CD4-positive, alpha-beta T cell (primary cell): ENCODE measurements at regions not wholly inside any gene's neighbourhood (a gene's known extent, or its start where the extent isn't known, plus 50 kb on each side); places are given as distances from the start of the nearest gene placed in this dataset.

Experiments
- ATAC-seq: fragments of 200-7000 bp; cut with Tn5 transposase; one replicate; pipeline ENCODE4 v1.10.0; 2022; ENCODE audit warnings: mild to moderate bottlenecking; ENCODE audit not compliant: poor library complexity
- CTCF ChIA-PET: fragments of 350-600 bp; sonication (Branson Sonifier 250); formaldehyde crosslinking; loops from one replicate; lab custom pipeline; 2021; ENCODE audit warnings: antibody characterized with exemption, inconsistent platforms; lab: Charles Lee
- POLR2A ChIA-PET: fragments of 350-600 bp; sonication (Branson Sonifier 250); formaldehyde crosslinking; loops from one replicate; lab custom pipeline; 2021; ENCODE audit warnings: antibody characterized with exemption, inconsistent platforms; lab: Charles Lee
- DNase-seq, 14 experiments: peaks; one replicate each; pipeline ENCODE4 v3.0.0-alpha.2; 2013 to 2020; ENCODE audit warnings: mixed read lengths in 2 of 14
- H3K27ac ChIP-seq, 2 donors: one replicate each; pipeline versions ENCODE4 v1.5.1 to v1.7.0; 2013; ENCODE audit warnings: low read length in 2 of 2, low read depth in 1 of 2, mild to moderate bottlenecking in 1 of 2
- H3K27me3 ChIP-seq, 2 experiments: 1 replicate in 1 of 2; 2 replicates in 1 of 2; pipeline versions ENCODE4 v1.6.1 to v1.7.0; 2013; ENCODE audit warnings: low read length in 2 of 2, control low read depth in 1 of 2, mild to moderate bottlenecking in 1 of 2, moderate library complexity in 1 of 2; ENCODE audit not compliant: insufficient read depth in 2 of 2, control insufficient read depth in 1 of 2
- H3K36me3 ChIP-seq: one replicate; pipeline ENCODE4 v1.6.1; 2013; ENCODE audit warnings: low read length, control low read depth; ENCODE audit not compliant: insufficient read depth
- H3K4me1 ChIP-seq: one replicate; pipeline ENCODE4 v1.6.1; 2013; ENCODE audit warnings: low read length, control low read depth; ENCODE audit not compliant: insufficient read depth
- H3K4me3 ChIP-seq: one replicate; pipeline ENCODE4 v1.5.1; 2013; ENCODE audit warnings: mild to moderate bottlenecking, low read length, moderate library complexity
- H3K9me3 ChIP-seq, 2 experiments: 1 replicate in 1 of 2; 2 replicates in 1 of 2; pipeline versions ENCODE4 v1.6.1 to v1.7.0; 2013; ENCODE audit warnings: low read length in 2 of 2, mild to moderate bottlenecking in 2 of 2, control low read depth in 1 of 2, moderate library complexity in 1 of 2; ENCODE audit not compliant: control insufficient read depth in 1 of 2, insufficient read depth in 1 of 2
- H3K27ac Mint-ChIP-seq: one replicate; pipeline ENCODE4 v1.8.0; 2020; ENCODE audit warnings: mixed read lengths
- H3K27me3 Mint-ChIP-seq: one replicate; pipeline ENCODE4 v1.8.0; 2021; ENCODE audit warnings: mixed read lengths
- H3K36me3 Mint-ChIP-seq: one replicate; pipeline ENCODE4 v1.8.0; 2021; ENCODE audit warnings: low read depth, mixed read lengths
- H3K4me1 Mint-ChIP-seq: one replicate; pipeline ENCODE4 v1.8.0; 2021; ENCODE audit warnings: low read depth, mixed read lengths
- H3K4me3 Mint-ChIP-seq: one replicate; pipeline ENCODE4 v1.8.0; 2020; ENCODE audit warnings: mild to moderate bottlenecking, mixed read lengths
- H3K9me3 Mint-ChIP-seq: one replicate; pipeline ENCODE4 v1.8.0; 2020; ENCODE audit warnings: mixed read lengths
- intact Hi-C, 2 experiments: fragments of 100-400 bp; cut with DNase I in 1 of 2; cut with micrococcal nuclease in 1 of 2; formaldehyde crosslinking; loops; one replicate each; pipeline versions ENCODE4 v1.15.1 to v1.9.0; 2023 to 2025; cut with DNase I, micrococcal nuclease
- TF ChIP-seq, protein P1 (sequence below): fragments of 200-600 bp; IDR thresholded peaks from one replicate; pipeline ENCODE4 v1.8.0; 2022; ENCODE audit warnings: antibody characterized with exemption, mild to moderate bottlenecking

DNA sequence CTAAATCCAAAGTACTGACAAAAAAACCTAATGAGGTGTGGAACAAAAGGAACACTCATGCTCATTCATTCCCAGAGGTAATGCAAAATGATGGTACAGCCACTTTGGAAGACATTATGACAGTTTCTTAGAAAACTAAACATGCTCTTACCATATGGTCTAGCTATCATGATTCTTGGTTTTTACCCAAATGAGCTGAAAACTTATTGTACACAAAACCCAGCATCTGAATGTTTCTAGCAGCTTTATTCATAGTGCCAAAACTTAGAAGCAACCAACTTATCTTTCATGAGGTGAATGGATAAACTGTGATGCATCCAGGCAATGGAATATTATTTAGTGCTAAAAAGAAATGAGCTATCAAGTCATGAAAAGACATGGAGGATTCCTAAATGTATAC is 318.4 kb upstream of the OLFM3 start:
- peaks cover 6% of the 10 kb centered on the region for H3K9me3 Mint-ChIP-seq
- no peaks in the 10 kb centered on the region for H3K27me3 ChIP-seq
- H3K4me1 Mint-ChIP-seq: no peaks in the 10 kb centered on the region
- no peak for DNase-seq
- no peaks in the 10 kb centered on the region for H3K36me3 Mint-ChIP-seq
- CTCF ChIA-PET: no interaction called here
- H3K4me1 ChIP-seq: no peaks in the 10 kb centered on the region
- TF ChIP-seq, protein P1, sequence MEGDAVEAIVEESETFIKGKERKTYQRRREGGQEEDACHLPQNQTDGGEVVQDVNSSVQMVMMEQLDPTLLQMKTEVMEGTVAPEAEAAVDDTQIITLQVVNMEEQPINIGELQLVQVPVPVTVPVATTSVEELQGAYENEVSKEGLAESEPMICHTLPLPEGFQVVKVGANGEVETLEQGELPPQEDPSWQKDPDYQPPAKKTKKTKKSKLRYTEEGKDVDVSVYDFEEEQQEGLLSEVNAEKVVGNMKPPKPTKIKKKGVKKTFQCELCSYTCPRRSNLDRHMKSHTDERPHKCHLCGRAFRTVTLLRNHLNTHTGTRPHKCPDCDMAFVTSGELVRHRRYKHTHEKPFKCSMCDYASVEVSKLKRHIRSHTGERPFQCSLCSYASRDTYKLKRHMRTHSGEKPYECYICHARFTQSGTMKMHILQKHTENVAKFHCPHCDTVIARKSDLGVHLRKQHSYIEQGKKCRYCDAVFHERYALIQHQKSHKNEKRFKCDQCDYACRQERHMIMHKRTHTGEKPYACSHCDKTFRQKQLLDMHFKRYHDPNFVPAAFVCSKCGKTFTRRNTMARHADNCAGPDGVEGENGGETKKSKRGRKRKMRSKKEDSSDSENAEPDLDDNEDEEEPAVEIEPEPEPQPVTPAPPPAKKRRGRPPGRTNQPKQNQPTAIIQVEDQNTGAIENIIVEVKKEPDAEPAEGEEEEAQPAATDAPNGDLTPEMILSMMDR: no peak
- no peak overlapping the region for H3K27ac Mint-ChIP-seq
- no peak for ATAC-seq
- no peak overlapping the region for H3K4me3 ChIP-seq
- H3K4me3 Mint-ChIP-seq: no peak overlapping the region
- POLR2A ChIA-PET: no interaction called here
- H3K36me3 ChIP-seq: no peaks in the 10 kb centered on the region
- peaks cover 0 to 9% of the 10 kb centered on the region in 2 experiments for H3K9me3 ChIP-seq
- no peak overlapping the region for H3K27ac ChIP-seq
- H3K27me3 Mint-ChIP-seq: no peaks in the 10 kb centered on the region
- intact Hi-C loops: no loop called here

DNA sequence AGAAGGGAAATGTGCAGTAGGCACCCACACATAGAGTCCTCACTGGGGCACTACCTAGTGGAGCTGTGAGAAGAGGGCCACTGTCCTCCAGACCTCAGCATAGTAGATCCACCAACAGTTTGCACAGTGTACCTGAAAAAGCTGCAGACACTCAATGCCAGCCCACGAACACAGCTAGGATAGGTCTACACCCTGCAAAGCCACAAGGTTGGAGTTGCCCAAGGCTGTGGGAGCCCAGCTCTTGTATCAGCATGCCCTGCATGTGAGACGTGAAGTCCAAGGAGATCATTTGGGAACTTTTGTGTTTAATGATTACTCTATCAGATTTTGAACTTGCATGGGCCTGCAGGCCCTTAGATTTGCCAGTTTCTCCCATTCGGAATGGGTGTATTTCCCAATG is 299.4 kb upstream of the OLFM3 start:
- intact Hi-C loops: loop anchor here in 1 of 2 experiments (5.0 kb wide), 1 partner anchor 946 kb away; no protein-coding TSS in a partner anchor

DNA sequence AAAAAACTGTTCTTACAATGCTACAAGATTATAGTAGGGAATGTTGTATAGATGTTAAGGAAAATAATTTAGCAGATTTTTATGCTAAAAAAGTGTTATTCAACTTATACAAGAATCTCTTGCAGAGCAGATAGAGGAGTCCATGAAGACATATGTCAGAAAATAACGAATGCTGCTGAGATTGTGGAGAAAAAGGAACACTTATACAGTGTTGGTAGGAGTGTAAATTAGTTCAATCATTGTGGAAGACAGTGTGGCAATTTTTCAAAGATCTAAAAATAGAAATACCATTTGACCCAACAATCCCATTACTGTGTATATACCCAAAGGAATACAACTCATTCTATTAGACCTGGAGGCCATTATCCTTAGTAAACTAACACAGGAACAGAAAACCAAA is 286.2 kb upstream of the OLFM3 start:
- Mint-ChIP-seq H3K4me3 (no peak overlapping the region), H3K36me3 (no peaks in the 10 kb centered on the region), H3K27me3 (no peaks in the 10 kb centered on the region), H3K9me3 (peaks cover 17% of the 10 kb centered on the region), H3K4me1 (no peaks in the 10 kb centered on the region), H3K27ac (no peak overlapping the region)
- H3K9me3 ChIP-seq: no peaks in the 10 kb centered on the region
- POLR2A ChIA-PET: no interaction called here
- H3K4me1 ChIP-seq: no peaks in the 10 kb centered on the region
- H3K36me3 ChIP-seq: no peaks in the 10 kb centered on the region
- H3K27ac ChIP-seq: no peak overlapping the region
- H3K4me3 ChIP-seq: no peak overlapping the region
- ATAC-seq: no peak
- CTCF ChIA-PET: no interaction called here
- TF ChIP-seq, protein P1: no peak
- intact Hi-C loops: no loop called here
- no peak for DNase-seq
- no peaks in the 10 kb centered on the region for H3K27me3 ChIP-seq

More for the DNA sequence above, 299.4 kb upstream of the OLFM3 start:
- Histone ChIP-seq H3K27ac (no peak overlapping the region), H3K36me3 (no peaks in the 10 kb centered on the region), H3K9me3 (peaks cover 0 to 7% of the 10 kb centered on the region in 2 experiments), H3K4me3 (no peak overlapping the region), H3K4me1 (no peaks in the 10 kb centered on the region), H3K27me3 (no peaks in the 10 kb centered on the region)
- CTCF ChIA-PET: no interaction called here
- Mint-ChIP-seq H3K27me3 (no peaks in the 10 kb centered on the region), H3K9me3 (peaks cover 19% of the 10 kb centered on the region), H3K4me3 (no peak overlapping the region), H3K36me3 (no peaks in the 10 kb centered on the region), H3K4me1 (no peaks in the 10 kb centered on the region), H3K27ac (no peak overlapping the region)
- TF ChIP-seq, protein P1: no peak
- DNase-seq (no peak), ATAC-seq (no peak)
- POLR2A ChIA-PET: no interaction called here
